ENCODE measurements at regions not wholly inside any gene's neighbourhood (a gene's known extent, or its start where the extent isn't known, plus 50 kb on each side); places are given as distances from the start of the nearest gene placed in this dataset.

DNA sequence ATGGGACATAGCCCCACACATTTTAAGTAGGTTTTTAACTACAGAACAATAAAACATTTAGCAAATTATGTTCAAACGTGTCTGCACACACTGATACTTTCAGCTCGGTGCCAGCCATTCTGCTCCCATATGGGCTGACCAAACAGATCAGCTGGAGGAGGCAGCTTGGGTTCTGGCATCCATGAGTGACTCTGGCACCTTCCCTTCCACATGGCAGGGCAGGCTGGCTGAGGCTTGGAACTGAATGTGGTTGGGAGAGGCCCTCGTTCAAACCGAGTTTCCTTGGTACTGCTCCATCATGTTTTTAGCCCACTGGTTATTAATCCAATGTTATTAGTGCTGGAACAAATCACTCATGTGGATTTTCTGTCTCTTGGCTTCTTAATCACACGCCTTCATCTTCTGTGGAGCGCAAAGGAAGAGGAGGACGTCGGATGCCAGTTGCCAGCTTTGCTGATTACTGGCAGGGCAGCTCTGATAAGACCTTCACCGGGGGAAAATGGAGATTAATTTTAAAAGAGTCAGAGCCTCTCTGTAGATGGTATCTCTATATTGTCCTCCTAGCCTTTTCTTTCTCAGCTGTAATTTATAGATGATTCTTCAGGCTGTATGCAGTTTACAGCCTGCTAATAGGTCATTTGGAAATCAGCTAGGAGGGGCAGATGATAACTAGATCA is 93.1 kb upstream of the TIAM2 start:
- Histone ChIP-seq H3K4me3 (ENCODE audit: low read length) (no peak overlapping the region), H3K27me3 (ENCODE audit: control insufficient read depth, insufficient read depth, low read length) (no peaks in the 10 kb centered on the region), H3K9ac (ENCODE audit: low read length) (no peak overlapping the region), H3K4me1 (ENCODE audit: control insufficient read depth, insufficient read depth, low read length) (no peaks in the 10 kb centered on the region), H3K36me3 (ENCODE audit: control insufficient read depth, insufficient read depth, low read length) (no peaks in the 10 kb centered on the region), H3K27ac (ENCODE audit: low read depth, low read length) (no peak overlapping the region)

DNA sequence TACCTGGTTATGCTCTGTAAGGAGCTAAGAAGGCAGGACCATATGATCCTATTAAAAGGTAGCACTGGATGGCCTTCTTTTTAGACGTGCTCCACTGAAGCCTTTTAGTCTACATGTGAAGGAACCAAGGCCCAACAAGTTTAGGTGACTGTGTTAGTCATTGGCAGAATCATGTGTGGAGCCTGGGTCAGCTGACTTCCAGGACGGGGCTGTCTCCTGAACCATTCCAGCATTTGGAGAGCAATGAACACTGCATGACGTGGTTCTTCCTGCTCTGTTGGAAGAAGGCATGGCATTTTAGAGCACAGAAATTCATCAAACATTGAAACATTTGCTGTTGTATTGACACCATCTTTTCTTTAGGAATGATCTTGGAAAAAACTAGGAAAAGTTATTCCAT is 87.8 kb upstream of the TIAM2 start:
- Histone ChIP-seq H3K9ac (ENCODE audit: low read length) (no peak overlapping the region), H3K27me3 (ENCODE audit: control insufficient read depth, insufficient read depth, low read length) (no peaks in the 10 kb centered on the region), H3K4me3 (ENCODE audit: low read length) (no peak overlapping the region), H3K4me1 (ENCODE audit: control insufficient read depth, insufficient read depth, low read length) (no peaks in the 10 kb centered on the region), H3K27ac (ENCODE audit: low read depth, low read length) (no peak overlapping the region), H3K36me3 (ENCODE audit: control insufficient read depth, insufficient read depth, low read length) (no peaks in the 10 kb centered on the region)

DNA sequence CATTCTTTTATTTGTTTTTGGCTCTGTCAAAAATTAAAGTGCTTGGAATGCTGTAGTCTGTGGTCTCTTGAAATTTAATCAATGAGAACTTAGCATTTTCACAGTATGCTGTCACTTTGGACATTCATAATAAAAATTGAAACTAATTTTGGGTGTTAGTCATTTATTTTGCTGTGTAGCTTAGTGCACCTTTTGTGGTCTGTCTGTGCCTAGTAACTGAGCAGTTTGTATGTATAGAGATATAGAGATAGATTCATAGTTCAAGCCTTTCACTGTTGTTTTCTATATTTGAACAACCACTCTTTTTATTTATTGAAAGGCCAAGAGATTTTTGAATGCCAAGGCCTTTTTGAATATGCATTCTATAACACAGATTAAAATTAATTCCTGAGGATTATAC is 86.4 kb upstream of the TIAM2 start:
- no peaks in the 10 kb centered on the region for H3K27me3 ChIP-seq (ENCODE audit: control insufficient read depth, insufficient read depth, low read length)
- no peak overlapping the region for H3K27ac ChIP-seq (ENCODE audit: low read depth, low read length)
- no peaks in the 10 kb centered on the region for H3K4me1 ChIP-seq (ENCODE audit: control insufficient read depth, insufficient read depth, low read length)
- H3K9ac ChIP-seq (ENCODE audit: low read length), result no peak overlapping the region
- no peaks in the 10 kb centered on the region for H3K36me3 ChIP-seq (ENCODE audit: control insufficient read depth, insufficient read depth, low read length)
- no peak overlapping the region for H3K4me3 ChIP-seq (ENCODE audit: low read length)

DNA sequence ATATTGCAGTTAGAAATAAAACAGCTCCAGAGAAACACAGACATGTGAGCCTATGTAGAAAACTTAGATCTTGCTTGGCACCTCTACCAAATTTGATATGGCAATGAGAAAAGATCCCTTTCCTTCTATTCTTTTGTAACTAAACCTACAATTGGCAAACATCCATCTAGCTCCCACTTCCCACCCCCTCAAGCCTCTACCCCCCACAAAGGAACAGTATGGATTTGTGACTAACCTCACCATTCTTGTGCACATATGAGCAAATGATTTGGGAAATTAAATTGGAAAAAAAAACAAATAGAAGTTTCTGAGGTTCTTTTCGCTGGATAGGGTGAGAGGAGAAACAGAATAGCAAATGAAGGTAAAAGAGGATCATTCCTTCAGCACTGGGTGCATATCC is 85.8 kb upstream of the TIAM2 start:
- Histone ChIP-seq H3K4me1 (ENCODE audit: control insufficient read depth, insufficient read depth, low read length) (no peaks in the 10 kb centered on the region), H3K9ac (ENCODE audit: low read length) (no peak overlapping the region), H3K27me3 (ENCODE audit: control insufficient read depth, insufficient read depth, low read length) (no peaks in the 10 kb centered on the region), H3K4me3 (ENCODE audit: low read length) (no peak overlapping the region), H3K27ac (ENCODE audit: low read depth, low read length) (no peak overlapping the region), H3K36me3 (ENCODE audit: control insufficient read depth, insufficient read depth, low read length) (no peaks in the 10 kb centered on the region)

DNA sequence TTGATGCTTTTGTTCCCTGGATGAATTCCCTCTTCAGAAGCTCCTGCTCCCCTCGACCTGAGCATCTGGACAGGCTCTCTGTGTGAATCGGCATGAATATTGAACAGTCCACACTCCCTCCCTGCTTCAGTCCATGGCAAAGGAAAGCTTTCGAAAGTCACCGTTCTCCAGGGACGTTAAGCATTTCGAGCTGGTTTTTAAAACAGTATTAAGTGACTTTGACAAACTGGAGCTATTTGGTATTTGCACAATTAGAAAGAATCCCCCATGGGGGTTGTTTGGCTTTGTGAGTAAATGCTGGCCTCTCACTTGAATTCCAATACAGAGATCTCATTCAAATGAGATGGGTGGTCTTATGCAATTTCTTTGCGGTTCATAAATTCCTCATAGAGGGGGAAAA is 85.3 kb upstream of the TIAM2 start:
- no peak overlapping the region for H3K9ac ChIP-seq (ENCODE audit: low read length)
- H3K27me3 ChIP-seq (ENCODE audit: control insufficient read depth, insufficient read depth, low read length), result no peaks in the 10 kb centered on the region
- no peak overlapping the region for H3K27ac ChIP-seq (ENCODE audit: low read depth, low read length)
- H3K36me3 ChIP-seq (ENCODE audit: control insufficient read depth, insufficient read depth, low read length), result no peaks in the 10 kb centered on the region
- H3K4me1 ChIP-seq (ENCODE audit: control insufficient read depth, insufficient read depth, low read length), result no peaks in the 10 kb centered on the region
- H3K4me3 ChIP-seq (ENCODE audit: low read length), result no peak overlapping the region

DNA sequence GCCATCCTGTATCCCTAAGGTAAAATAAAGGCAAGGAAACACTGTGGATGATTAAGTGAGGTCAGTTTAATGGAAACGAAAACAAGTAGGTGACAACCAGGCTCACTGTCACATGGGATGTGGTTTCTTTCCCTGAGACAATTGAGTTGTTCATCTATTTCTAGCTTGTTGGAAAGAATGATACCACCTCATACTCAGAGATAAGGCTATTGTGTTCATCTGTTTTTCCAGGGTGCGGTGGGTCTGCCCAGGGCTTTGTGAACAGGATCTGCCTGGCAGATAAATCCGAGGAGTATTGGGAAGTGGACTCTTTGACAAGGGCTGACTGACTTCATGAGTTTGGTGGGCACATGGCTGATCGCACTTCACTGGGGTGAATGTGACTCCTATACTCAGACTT is 80.8 kb upstream of the TIAM2 start:
- Histone ChIP-seq H3K4me3 (ENCODE audit: low read length) (no peak overlapping the region), H3K9ac (ENCODE audit: low read length) (no peak overlapping the region), H3K27ac (ENCODE audit: low read depth, low read length) (no peak overlapping the region)

DNA sequence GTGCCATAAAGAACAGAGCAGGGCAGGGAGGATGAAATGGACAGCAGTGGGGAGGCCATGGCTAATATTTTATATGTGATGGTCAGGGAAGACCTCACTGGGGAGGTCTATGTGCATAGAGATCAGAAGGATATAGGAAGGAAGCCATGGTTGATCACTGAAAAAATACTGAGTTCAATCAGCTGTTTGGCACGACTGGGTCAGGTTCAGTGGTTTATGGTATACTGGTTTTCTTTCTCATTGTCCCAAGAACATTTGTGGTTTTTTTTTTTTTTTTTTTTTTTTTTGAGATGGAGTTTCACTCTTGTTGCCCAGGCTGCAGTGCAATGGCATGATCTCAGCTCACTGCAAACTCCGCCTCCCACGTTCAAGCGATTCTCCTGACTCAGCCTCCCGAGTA is 78.3 kb upstream of the TIAM2 start:
- no peak overlapping the region for H3K27ac ChIP-seq (ENCODE audit: low read depth, low read length)
- H3K4me1 ChIP-seq (ENCODE audit: control insufficient read depth, insufficient read depth, low read length), result no peaks in the 10 kb centered on the region
- H3K4me3 ChIP-seq (ENCODE audit: low read length), result no peak overlapping the region
- H3K36me3 ChIP-seq (ENCODE audit: control insufficient read depth, insufficient read depth, low read length), result no peaks in the 10 kb centered on the region
- H3K9ac ChIP-seq (ENCODE audit: low read length), result no peak overlapping the region
- H3K27me3 ChIP-seq (ENCODE audit: control insufficient read depth, insufficient read depth, low read length), result no peaks in the 10 kb centered on the region

More for the DNA sequence above, 80.8 kb upstream of the TIAM2 start:
- H3K4me1 ChIP-seq (ENCODE audit: control insufficient read depth, insufficient read depth, low read length), result no peaks in the 10 kb centered on the region
- no peaks in the 10 kb centered on the region for H3K27me3 ChIP-seq (ENCODE audit: control insufficient read depth, insufficient read depth, low read length)
- no peaks in the 10 kb centered on the region for H3K36me3 ChIP-seq (ENCODE audit: control insufficient read depth, insufficient read depth, low read length)

DNA sequence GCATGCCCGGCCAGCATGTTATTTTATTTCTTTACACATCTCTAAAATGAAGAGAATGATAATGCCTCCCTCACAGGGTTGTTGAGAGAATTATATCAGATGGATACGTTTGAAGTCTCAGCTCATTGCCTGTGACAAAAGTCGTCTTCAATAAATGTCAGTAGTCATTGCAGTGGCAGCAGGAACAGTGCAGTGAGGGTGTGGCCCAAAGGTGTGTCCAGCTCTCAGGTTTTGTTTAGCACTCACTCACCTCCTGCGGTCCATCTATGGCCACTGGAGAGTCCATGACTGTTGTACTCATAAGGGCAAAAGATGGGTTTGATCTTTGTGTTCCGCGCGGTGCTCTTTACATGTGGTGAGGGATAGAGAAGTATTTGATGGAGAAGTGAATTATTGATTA is 77.2 kb upstream of the TIAM2 start:
- Histone ChIP-seq H3K27ac (ENCODE audit: low read depth, low read length) (no peak overlapping the region), H3K36me3 (ENCODE audit: control insufficient read depth, insufficient read depth, low read length) (no peaks in the 10 kb centered on the region), H3K27me3 (ENCODE audit: control insufficient read depth, insufficient read depth, low read length) (no peaks in the 10 kb centered on the region), H3K9ac (ENCODE audit: low read length) (no peak overlapping the region), H3K4me1 (ENCODE audit: control insufficient read depth, insufficient read depth, low read length) (no peaks in the 10 kb centered on the region), H3K4me3 (ENCODE audit: low read length) (no peak overlapping the region)

DNA sequence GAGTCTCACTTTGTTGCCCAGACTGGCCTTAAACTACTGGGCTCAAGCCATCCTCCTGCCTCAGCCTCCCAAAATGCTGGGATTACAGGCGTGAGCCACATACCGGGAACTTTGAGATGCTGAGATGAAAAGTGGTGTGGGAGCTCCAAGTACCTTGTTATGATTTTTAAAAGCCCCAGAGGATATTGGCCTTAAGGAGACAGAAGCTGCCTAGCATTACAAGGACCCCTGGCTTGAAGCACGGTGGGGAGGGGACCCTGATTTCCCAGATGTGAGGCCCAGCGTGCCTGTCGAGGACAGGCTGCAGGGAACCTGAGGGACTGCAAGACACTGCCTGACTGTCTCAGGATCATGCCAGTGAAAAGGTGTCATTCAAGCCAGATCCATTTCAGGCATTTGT is 75.3 kb upstream of the TIAM2 start:
- no peak overlapping the region for H3K4me3 ChIP-seq (ENCODE audit: low read length)
- H3K36me3 ChIP-seq (ENCODE audit: control insufficient read depth, insufficient read depth, low read length), result no peaks in the 10 kb centered on the region

DNA sequence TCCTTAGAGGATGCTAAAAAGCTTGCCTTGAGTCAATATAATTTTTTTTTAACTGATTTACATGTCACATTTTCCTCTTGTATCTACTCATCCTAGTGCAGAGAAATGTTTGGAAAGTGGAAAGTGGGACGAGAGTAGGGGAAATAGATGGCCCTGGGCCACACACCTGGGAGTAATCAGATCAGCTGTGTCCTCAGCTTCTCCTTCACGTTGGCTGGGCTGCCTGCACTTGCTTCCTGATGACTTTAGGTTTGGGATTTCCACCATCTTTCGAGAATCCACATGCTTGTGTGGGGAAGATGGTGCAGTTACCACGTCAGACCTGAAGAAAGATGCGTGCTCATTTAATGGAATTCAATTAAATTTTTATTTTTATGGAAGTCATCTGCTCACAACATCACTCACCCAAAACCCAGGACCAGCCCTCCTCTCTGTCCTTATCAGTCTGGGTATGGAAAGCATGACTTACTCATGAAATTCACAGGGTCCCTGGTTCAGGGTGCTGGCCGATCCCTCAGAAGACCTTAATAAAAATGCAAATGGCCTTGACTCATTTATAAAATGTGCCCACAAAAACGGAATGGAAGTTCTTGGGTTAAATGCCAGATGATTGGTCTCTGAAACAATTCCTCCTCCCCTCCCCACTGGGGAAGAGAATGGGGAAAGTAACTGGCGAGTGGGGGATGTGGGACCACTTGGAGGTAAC is 74.5 kb upstream of the TIAM2 start:
- H3K4me3 ChIP-seq (ENCODE audit: low read length), result no peak overlapping the region
- no peaks in the 10 kb centered on the region for H3K4me1 ChIP-seq (ENCODE audit: control insufficient read depth, insufficient read depth, low read length)
- no peak overlapping the region for H3K27ac ChIP-seq (ENCODE audit: low read depth, low read length)
- no peaks in the 10 kb centered on the region for H3K27me3 ChIP-seq (ENCODE audit: control insufficient read depth, insufficient read depth, low read length)
- H3K9ac ChIP-seq (ENCODE audit: low read length), result no peak overlapping the region
- H3K36me3 ChIP-seq (ENCODE audit: control insufficient read depth, insufficient read depth, low read length), result no peaks in the 10 kb centered on the region

More for the DNA sequence above, 75.3 kb upstream of the TIAM2 start:
- Histone ChIP-seq H3K4me1 (ENCODE audit: control insufficient read depth, insufficient read depth, low read length) (no peaks in the 10 kb centered on the region), H3K9ac (ENCODE audit: low read length) (no peak overlapping the region), H3K27ac (ENCODE audit: low read depth, low read length) (no peak overlapping the region), H3K27me3 (ENCODE audit: control insufficient read depth, insufficient read depth, low read length) (no peaks in the 10 kb centered on the region)

DNA sequence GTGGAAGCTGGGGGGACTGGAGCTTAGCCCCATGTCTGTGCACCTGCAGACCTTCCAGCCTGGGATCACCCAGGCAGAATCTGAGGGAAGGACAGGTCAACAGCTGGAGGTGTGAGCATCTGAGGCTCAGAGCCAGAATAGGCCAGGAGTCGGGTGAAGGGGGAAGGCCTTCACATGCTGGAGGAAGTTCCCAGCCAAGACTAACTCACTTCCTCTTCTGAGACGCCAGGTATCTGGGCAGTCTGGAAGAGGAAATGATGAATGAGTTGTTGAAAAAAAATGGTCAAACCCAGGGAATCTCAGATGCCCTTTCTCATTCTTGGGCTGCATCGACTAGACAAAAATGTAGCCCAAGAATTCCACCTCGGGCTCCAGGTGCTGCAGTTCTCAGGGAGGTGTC is 73.6 kb upstream of the TIAM2 start:
- Histone ChIP-seq H3K4me1 (ENCODE audit: control insufficient read depth, insufficient read depth, low read length) (no peaks in the 10 kb centered on the region), H3K9ac (ENCODE audit: low read length) (no peak overlapping the region), H3K4me3 (ENCODE audit: low read length) (no peak overlapping the region), H3K27me3 (ENCODE audit: control insufficient read depth, insufficient read depth, low read length) (no peaks in the 10 kb centered on the region), H3K27ac (ENCODE audit: low read depth, low read length) (no peak overlapping the region), H3K36me3 (ENCODE audit: control insufficient read depth, insufficient read depth, low read length) (no peaks in the 10 kb centered on the region)

DNA sequence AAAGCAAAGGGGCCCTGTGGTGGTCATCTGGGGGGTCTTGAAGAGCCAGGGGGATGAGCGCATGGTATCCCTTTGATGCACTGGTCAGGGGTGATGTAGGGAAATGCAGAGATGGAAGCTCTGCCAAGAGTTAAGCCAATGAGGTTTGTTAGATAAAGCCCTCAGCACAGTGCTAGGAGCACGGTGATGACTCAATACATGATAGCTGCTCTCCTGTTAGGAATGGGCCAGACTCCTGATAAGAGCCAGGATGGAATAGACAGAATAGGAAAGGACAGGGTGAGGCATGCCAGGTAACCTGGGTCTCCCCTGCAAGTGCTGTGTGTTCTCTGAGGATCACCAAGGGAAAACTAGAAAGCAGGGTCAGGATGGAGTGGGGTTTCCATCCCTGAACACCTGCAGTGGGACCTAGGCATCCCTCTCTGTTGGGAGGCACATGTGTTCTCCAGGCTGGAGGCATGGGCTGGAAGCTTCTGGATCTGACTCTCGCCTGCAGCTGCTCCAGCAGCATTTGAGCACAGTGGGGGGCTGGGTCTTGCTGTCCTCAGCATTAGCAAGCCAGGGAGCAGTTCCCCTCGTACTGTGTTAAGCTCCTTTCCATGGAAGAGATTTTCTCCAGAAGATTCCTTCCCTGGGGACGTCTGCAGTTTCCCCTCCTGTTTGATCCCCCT is 71.8 kb upstream of the TIAM2 start:
- no peaks in the 10 kb centered on the region for H3K36me3 ChIP-seq (ENCODE audit: control insufficient read depth, insufficient read depth, low read length)
- no peak overlapping the region for H3K9ac ChIP-seq (ENCODE audit: low read length)
- H3K4me3 ChIP-seq (ENCODE audit: low read length), result no peak overlapping the region
- H3K27ac ChIP-seq (ENCODE audit: low read depth, low read length), result no peak overlapping the region
- no peaks in the 10 kb centered on the region for H3K27me3 ChIP-seq (ENCODE audit: control insufficient read depth, insufficient read depth, low read length)
- no peaks in the 10 kb centered on the region for H3K4me1 ChIP-seq (ENCODE audit: control insufficient read depth, insufficient read depth, low read length)

DNA sequence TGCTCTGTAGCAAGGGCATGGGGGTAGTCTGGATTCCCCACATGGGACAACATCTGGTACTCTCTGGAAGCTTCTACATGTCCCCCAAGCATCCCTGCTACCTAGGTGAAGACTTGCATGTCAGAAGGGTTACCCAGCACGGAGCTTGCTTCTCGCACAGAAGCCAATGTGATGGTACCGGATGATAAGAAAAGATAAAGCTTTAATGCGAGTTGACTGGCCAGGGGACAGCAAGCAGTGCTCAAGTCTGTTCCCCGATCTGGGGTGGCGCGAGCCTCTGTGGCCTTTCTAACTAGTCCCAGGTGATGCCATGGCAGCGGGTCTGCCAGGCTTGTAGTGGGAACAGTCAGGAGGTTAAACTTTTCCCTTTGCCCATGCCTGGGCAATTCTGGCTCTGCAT is 70.0 kb upstream of the TIAM2 start:
- no peaks in the 10 kb centered on the region for H3K4me1 ChIP-seq (ENCODE audit: control insufficient read depth, insufficient read depth, low read length)
- H3K27ac ChIP-seq (ENCODE audit: low read depth, low read length), result no peak overlapping the region
- no peak overlapping the region for H3K4me3 ChIP-seq (ENCODE audit: low read length)
- H3K9ac ChIP-seq (ENCODE audit: low read length), result no peak overlapping the region
- no peaks in the 10 kb centered on the region for H3K27me3 ChIP-seq (ENCODE audit: control insufficient read depth, insufficient read depth, low read length)
- no peaks in the 10 kb centered on the region for H3K36me3 ChIP-seq (ENCODE audit: control insufficient read depth, insufficient read depth, low read length)

Data from rectal smooth muscle tissue (tissue), 1 donor.